A673 (cell line): ENCODE measurements at regions not wholly inside any gene's neighbourhood (a gene's known extent, or its start where the extent isn't known, plus 50 kb on each side); places are given as distances from the start of the nearest gene placed in this dataset.

Source experiments
- CTCF ChIP-seq: fragments of 300-800, 200-600 bp; sonication (generic); conservative IDR thresholded peaks from 2 replicates; pipeline ENCODE4 v1.5.1; 2017; ENCODE audit warnings: low read depth, mild to moderate bottlenecking, antibody characterized with exemption, low read length, moderate library complexity, mixed read lengths
- EZH2 ChIP-seq: fragments of 200-600 bp; sonication (generic); IDR thresholded peaks from 2 replicates; pipeline ENCODE4 v1.6.1; 2017; ENCODE audit warnings: borderline replicate concordance, low read depth, mild to moderate bottlenecking, mixed read lengths, antibody characterized with exemption, low read length; ENCODE audit not compliant: poor library complexity, severe bottlenecking

GRCh38 chr18:76697441-76697901, 124.9 kb upstream of the ZNF236 start:
- TF ChIP-seq CTCF, result no peak
- no peak for TF ChIP-seq EZH2
